ENCODE measurements at regions not wholly inside any gene's neighbourhood (a gene's known extent, or its start where the extent isn't known, plus 50 kb on each side); places are given as distances from the start of the nearest gene placed in this dataset.
A peak's percentile ranks its signal among the peaks of the same experiment; 100 is the strongest.

- ChIA-PET CTCF (interaction anchor here (0.7 to 3.6 kb wide), 27 partner anchors 8 to 879 kb away, joined by 3 to 16 read pairs (median 3); no protein-coding TSS in a partner anchor), POLR2A (no interaction called here)
- no peak for DNase-seq (ENCODE audit: extremely low spot score)
- TF ChIP-seq, protein P1, sequence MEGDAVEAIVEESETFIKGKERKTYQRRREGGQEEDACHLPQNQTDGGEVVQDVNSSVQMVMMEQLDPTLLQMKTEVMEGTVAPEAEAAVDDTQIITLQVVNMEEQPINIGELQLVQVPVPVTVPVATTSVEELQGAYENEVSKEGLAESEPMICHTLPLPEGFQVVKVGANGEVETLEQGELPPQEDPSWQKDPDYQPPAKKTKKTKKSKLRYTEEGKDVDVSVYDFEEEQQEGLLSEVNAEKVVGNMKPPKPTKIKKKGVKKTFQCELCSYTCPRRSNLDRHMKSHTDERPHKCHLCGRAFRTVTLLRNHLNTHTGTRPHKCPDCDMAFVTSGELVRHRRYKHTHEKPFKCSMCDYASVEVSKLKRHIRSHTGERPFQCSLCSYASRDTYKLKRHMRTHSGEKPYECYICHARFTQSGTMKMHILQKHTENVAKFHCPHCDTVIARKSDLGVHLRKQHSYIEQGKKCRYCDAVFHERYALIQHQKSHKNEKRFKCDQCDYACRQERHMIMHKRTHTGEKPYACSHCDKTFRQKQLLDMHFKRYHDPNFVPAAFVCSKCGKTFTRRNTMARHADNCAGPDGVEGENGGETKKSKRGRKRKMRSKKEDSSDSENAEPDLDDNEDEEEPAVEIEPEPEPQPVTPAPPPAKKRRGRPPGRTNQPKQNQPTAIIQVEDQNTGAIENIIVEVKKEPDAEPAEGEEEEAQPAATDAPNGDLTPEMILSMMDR (IDR thresholded peaks at IDR 0.05; ENCODE audit: control extremely low read depth, extremely low read depth, low read depth, missing control alignments), result no peak
Observed at GRCh38 chr18:24725644-24726415, 265.4 kb downstream of the HRH4 start.

- ChIA-PET CTCF (interaction anchor here (0.7 to 3.6 kb wide), 29 partner anchors 8 to 877 kb away, joined by 3 to 16 read pairs (median 3); no protein-coding TSS in a partner anchor), POLR2A (no interaction called here)
- TF ChIP-seq, protein P1 (IDR thresholded peaks at IDR 0.05; ENCODE audit: control extremely low read depth, extremely low read depth, low read depth, missing control alignments), result peak; percentile 77
- peak; percentile 38 for DNase-seq (ENCODE audit: extremely low spot score)
Observed at GRCh38 chr18:24726727-24727492, 266.5 kb downstream of the HRH4 start.

DNA sequence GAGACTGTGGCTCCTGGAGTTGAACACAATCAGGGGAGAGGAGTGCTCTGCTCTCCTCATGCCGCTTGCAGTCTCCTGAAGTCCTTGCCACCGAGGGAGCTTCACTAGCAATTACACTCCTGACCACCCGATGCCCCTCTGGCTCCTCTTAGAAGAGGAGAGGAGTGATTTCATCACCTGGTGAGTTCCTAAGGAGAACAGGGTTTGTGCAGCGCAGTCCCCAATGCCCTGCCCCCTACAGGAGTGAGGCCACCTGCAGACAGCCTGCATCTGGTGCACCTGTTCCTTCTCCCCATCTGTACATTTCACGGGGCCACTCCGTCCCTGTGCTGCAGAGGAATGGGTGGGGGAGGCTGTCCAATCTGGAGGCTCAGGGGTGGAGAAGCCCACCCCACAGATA is 267.2 kb downstream of the HRH4 start:
- TF ChIP-seq, protein P1 (IDR thresholded peaks at IDR 0.05; ENCODE audit: control extremely low read depth, extremely low read depth, low read depth, missing control alignments), result no peak
- DNase-seq (ENCODE audit: extremely low spot score), result no peak
- ChIA-PET POLR2A (no interaction called here), CTCF (interaction anchor here (1.0 to 3.6 kb wide), 9 partner anchors 10 to 367 kb away, joined by 3 to 16 read pairs (median 6); no protein-coding TSS in a partner anchor)

DNA sequence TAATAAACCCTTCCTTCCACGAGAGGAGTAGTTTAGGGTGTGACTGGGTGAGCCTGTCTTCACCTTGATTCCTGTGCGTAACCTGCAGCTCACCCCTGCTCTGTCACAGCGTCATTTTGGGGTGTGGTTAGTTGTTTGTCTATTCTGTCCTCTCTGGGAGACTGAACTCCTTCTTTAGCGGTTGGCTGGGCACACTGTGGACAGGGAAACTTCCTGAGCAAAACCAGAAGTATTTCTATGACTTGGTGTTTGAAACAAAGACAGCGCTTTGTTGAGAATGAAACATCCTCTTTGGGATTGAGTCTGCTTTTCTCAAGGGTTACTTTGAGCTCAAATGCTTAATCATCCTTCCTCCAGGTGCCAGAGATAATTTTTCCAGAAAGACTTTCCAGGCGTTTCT is 270.7 kb downstream of the HRH4 start:
- ChIA-PET POLR2A (no interaction called here), CTCF (interaction anchor here (1.0 to 1.5 kb wide), 2 partner anchors 10 to 242 kb away, joined by 3 to 4 read pairs; no protein-coding TSS in a partner anchor)
- DNase-seq (ENCODE audit: extremely low spot score), result no peak
- TF ChIP-seq, protein P1 (IDR thresholded peaks at IDR 0.05; ENCODE audit: control extremely low read depth, extremely low read depth, low read depth, missing control alignments), result no peak

- ChIA-PET POLR2A (no interaction called here), CTCF (interaction anchor here (1.5 to 2.3 kb wide), 3 partner anchors 8 to 244 kb away, joined by 4 to 7 read pairs (median 6); no protein-coding TSS in a partner anchor)
- no peak for DNase-seq (ENCODE audit: extremely low spot score)
- TF ChIP-seq, protein P1 (IDR thresholded peaks at IDR 0.05; ENCODE audit: control extremely low read depth, extremely low read depth, low read depth, missing control alignments), result no peak
Observed at GRCh38 chr18:24731981-24732380, 271.5 kb downstream of the HRH4 start.

DNA sequence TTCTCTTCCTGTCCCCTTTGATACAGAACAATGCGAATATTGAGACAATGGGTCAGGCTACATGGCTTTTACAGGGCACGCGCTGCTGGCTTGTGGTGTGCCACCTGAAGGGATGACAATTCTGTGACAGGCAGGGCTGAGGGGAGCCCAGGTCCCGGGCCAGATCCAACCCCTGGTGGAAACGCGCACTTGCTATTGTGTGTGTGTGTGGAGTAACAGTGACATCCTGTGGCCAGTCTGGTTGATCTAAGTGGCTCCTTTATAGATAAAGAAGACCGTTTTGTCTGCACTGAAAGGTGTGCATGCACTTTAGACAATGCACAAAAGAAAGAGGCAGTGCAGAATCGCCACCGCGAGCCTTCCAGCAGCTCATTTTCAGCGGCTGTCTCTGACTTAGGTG is 273.6 kb downstream of the HRH4 start:
- DNase-seq (ENCODE audit: extremely low spot score), result no peak
- TF ChIP-seq, protein P1 (IDR thresholded peaks at IDR 0.05; ENCODE audit: control extremely low read depth, extremely low read depth, low read depth, missing control alignments), result no peak
- ChIA-PET CTCF (interaction anchor here (2.3 kb wide), 1 partner anchor 10 kb away, joined by 6 read pairs; no protein-coding TSS in a partner anchor), POLR2A (no interaction called here)
